OCI-LY3 (cell line): ENCODE measurements at regions not wholly inside any gene's neighbourhood (a gene's known extent, or its start where the extent isn't known, plus 50 kb on each side); places are given as distances from the start of the nearest gene placed in this dataset.

ENCODE experiments used
- CTCF ChIP-seq: fragments of 200-600, 300-600 bp; sonication (generic); IDR thresholded peaks from 2 replicates; pipeline ENCODE4 v1.5.1; 2014; ENCODE audit warnings: antibody characterized with exemption, low read length, low read depth
- EZH2phosphoT487 ChIP-seq: fragments of 200-600 bp; shearing (Covaris generic); IDR thresholded peaks from 2 replicates; pipeline ENCODE4 v1.6.1; 2018; ENCODE audit warnings: antibody characterized with exemption, mixed run types, low read depth

GRCh38 chr2:121045245-121045644 is 239.8 kb downstream of the TFCP2L1 start:
- TF ChIP-seq CTCF: no peak
- no peak for TF ChIP-seq EZH2phosphoT487
